Transverse colon (tissue), 4 donors: ENCODE measurements at regions not wholly inside any gene's neighbourhood (a gene's known extent, or its start where the extent isn't known, plus 50 kb on each side); places are given as distances from the start of the nearest gene placed in this dataset.

Experiments used
- EP300 ChIP-seq: sonication (generic); formaldehyde crosslinking; IDR thresholded peaks from one replicate; pipeline ENCODE4 v1.6.1; 2017; ENCODE audit warnings: antibody characterized with exemption, low read depth
- POLR2AphosphoS5 ChIP-seq, 3 donors: sonication (generic); formaldehyde crosslinking; IDR thresholded peaks; one replicate each; pipeline ENCODE4 v1.6.1; 2016; ENCODE audit warnings: antibody characterized with exemption in 3 of 3
- TF ChIP-seq, protein P1 (sequence below), 5 experiments: fragments of 200-600 bp in 3 of 5; fragments of 450-650 bp in 2 of 5; sonication (generic) in 3 of 5; IDR thresholded peaks; 1 replicate in 2 of 5; 2 replicates in 3 of 5; pipeline ENCODE4 v1.5.1; 2016 to 2017; ENCODE audit warnings: antibody characterized with exemption in 5 of 5, inconsistent platforms in 3 of 5, mild to moderate bottlenecking in 2 of 5, moderate library complexity in 1 of 5

DNA sequence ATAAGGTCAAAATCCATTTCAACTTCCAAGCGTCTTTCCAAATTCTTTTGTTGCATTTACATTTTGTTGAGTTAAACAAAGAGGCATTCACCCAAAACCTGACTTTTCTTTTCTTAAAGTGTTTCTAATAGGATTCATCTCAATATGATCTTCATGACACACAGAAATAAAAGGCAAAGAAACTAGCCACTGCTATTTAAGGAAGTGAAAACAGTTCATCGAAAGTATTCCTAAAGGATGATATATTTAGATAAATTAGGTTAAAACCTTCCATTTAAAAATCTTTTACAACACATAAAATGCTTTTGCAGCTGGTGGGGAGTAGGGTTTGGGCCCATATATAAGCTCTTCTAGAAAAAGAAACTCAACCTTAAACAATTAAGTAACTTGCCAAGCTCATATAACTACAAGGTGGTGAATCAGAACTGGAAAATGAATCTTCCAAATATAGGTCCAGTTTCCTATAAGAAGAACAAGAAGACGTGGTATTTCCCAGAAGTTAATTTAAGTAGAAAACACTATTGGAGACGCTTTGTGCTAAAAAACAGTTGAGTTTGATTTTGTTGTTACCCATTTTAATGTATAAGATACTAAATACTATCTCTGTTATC is 336.0 kb upstream of the HNRNPA3 start:
- TF ChIP-seq, protein P1, sequence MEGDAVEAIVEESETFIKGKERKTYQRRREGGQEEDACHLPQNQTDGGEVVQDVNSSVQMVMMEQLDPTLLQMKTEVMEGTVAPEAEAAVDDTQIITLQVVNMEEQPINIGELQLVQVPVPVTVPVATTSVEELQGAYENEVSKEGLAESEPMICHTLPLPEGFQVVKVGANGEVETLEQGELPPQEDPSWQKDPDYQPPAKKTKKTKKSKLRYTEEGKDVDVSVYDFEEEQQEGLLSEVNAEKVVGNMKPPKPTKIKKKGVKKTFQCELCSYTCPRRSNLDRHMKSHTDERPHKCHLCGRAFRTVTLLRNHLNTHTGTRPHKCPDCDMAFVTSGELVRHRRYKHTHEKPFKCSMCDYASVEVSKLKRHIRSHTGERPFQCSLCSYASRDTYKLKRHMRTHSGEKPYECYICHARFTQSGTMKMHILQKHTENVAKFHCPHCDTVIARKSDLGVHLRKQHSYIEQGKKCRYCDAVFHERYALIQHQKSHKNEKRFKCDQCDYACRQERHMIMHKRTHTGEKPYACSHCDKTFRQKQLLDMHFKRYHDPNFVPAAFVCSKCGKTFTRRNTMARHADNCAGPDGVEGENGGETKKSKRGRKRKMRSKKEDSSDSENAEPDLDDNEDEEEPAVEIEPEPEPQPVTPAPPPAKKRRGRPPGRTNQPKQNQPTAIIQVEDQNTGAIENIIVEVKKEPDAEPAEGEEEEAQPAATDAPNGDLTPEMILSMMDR (IDR thresholded peaks at IDR 0.05) = no peak
- TF ChIP-seq POLR2AphosphoS5 (IDR thresholded peaks at IDR 0.05) = no peak
- no peak for TF ChIP-seq EP300
